ENCODE measurements at regions not wholly inside any gene's neighbourhood (a gene's known extent, or its start where the extent isn't known, plus 50 kb on each side); places are given as distances from the start of the nearest gene placed in this dataset.

DNA sequence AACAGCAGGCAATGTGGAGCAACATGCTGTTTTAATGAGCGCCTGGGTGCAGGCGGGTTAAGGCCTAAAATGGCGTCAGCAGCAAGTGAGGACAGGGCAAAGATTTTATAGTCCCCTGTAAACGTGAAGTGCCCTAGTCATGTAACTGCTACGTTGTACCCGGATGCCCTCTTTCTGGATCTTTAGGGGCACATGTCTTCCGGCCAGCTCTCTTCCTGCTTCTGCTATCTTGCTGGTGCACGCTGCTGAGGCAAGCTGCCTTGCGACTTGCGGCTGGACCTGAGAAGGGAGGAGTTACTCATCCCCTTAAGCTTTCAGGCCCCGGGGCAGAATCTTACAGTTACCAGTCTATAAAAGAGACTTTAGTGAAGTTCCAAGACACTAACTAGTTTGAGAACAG lies 303.6 kb upstream of the DACH1 start:
- DNase-seq (no peak), FAIRE-seq (no peak)
- Histone ChIP-seq H3K4me3 (ENCODE audit: low read length in 3 of 3) (no peak overlapping the region), H3K36me3 (ENCODE audit: control insufficient read depth in 2 of 3, insufficient read depth in 3 of 3, low read length in 3 of 3) (no peaks in the 10 kb centered on the region), H3K9ac (ENCODE audit: low read length in 3 of 3) (no peak overlapping the region), H3K27me3 (ENCODE audit: control insufficient read depth, insufficient read depth, low read length) (no peaks in the 10 kb centered on the region), H3K27ac (ENCODE audit: low read depth in 2 of 2, low read length in 2 of 2) (no peak overlapping the region), H3K9me3 (ENCODE audit: control insufficient read depth in 2 of 3, insufficient read depth in 1 of 3, low read length in 3 of 3) (no peaks in the 10 kb centered on the region), H3K4me1 (ENCODE audit: control insufficient read depth in 2 of 3, insufficient read depth in 2 of 3, low read depth in 1 of 3, low read length in 3 of 3) (no peaks in the 10 kb centered on the region)
- intact Hi-C loops (cut with DNase I), result no loop called here
- TF ChIP-seq CTCF (IDR thresholded peaks at IDR 0.05; ENCODE audit: borderline replicate concordance, extremely low read depth, insufficient read depth), result no peak

DNA sequence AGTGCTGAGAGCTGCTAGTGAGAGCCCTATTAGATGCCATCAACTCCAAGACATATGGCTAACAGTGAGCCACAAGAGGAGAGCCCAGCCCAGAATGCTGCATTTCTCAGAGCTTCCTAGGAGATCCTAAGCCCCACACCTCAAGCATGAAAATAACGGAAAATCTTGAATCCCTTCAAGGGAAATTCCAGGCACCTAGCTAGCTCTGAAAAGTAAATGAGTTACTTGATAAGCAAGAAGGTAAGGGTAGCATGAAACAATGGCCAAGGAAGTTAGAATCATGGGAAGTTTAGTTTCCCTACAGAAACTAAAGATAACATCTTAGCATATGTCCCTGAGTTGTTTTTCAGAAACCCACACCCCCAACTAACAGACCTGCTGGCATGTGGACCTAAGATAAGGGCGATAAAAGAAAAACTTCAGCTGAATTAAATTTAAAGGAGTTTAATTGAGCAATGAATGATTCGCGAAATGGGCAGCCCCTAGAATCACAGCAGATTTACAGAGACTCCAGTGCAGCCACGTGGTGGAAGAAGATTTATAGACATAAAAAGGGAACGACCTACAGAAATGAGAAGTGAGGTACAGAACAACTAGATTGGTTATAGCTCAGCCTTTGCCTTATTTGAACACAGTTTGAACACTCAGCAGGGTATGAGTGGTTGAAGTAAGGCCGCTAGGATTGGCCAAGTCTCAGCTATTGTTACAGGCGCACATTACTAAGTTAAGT lies 301.3 kb upstream of the DACH1 start:
- Histone ChIP-seq H3K27me3 (ENCODE audit: control insufficient read depth, insufficient read depth, low read length) (no peaks in the 10 kb centered on the region), H3K27ac (ENCODE audit: low read depth in 2 of 2, low read length in 2 of 2) (no peak overlapping the region), H3K9me3 (ENCODE audit: control insufficient read depth in 2 of 3, insufficient read depth in 1 of 3, low read length in 3 of 3) (no peaks in the 10 kb centered on the region), H3K36me3 (ENCODE audit: control insufficient read depth in 2 of 3, insufficient read depth in 3 of 3, low read length in 3 of 3) (no peaks in the 10 kb centered on the region), H3K4me1 (ENCODE audit: control insufficient read depth in 2 of 3, insufficient read depth in 2 of 3, low read depth in 1 of 3, low read length in 3 of 3) (no peaks in the 10 kb centered on the region), H3K9ac (ENCODE audit: low read length in 3 of 3) (no peak overlapping the region), H3K4me3 (ENCODE audit: low read length in 3 of 3) (no peak overlapping the region)
- DNase-seq (no peak), FAIRE-seq (no peak)
- intact Hi-C loops (cut with DNase I), result no loop called here
- TF ChIP-seq CTCF (IDR thresholded peaks at IDR 0.05; ENCODE audit: borderline replicate concordance, extremely low read depth, insufficient read depth), result no peak

GRCh38 chr13:72166102-72166650 lies 299.2 kb upstream of the DACH1 start:
- DNase-seq, result no peak
- no peak for FAIRE-seq
- Histone ChIP-seq H3K4me3 (ENCODE audit: low read length in 3 of 3) (no peak overlapping the region), H3K27ac (ENCODE audit: low read depth in 2 of 2, low read length in 2 of 2) (no peak overlapping the region), H3K9me3 (ENCODE audit: control insufficient read depth in 2 of 3, insufficient read depth in 1 of 3, low read length in 3 of 3) (no peaks in the 10 kb centered on the region), H3K36me3 (ENCODE audit: control insufficient read depth in 2 of 3, insufficient read depth in 3 of 3, low read length in 3 of 3) (no peaks in the 10 kb centered on the region), H3K4me1 (ENCODE audit: control insufficient read depth in 2 of 3, insufficient read depth in 2 of 3, low read depth in 1 of 3, low read length in 3 of 3) (no peaks in the 10 kb centered on the region), H3K9ac (ENCODE audit: low read length in 3 of 3) (no peak overlapping the region), H3K27me3 (ENCODE audit: control insufficient read depth, insufficient read depth, low read length) (no peaks in the 10 kb centered on the region)
- intact Hi-C loops (cut with DNase I), result no loop called here
- no peak for TF ChIP-seq CTCF (IDR thresholded peaks at IDR 0.05; ENCODE audit: borderline replicate concordance, extremely low read depth, insufficient read depth)

Data from kidney (tissue), 13 donors.